Mesothelial cell of epicardium (in vitro differentiated cells): ENCODE measurements at regions not wholly inside any gene's neighbourhood (a gene's known extent, or its start where the extent isn't known, plus 50 kb on each side); places are given as distances from the start of the nearest gene placed in this dataset.

Source experiments
- DNase-seq, 2 experiments: peaks; one replicate each; pipeline ENCODE4 v3.0.0; 2021; ENCODE audit warnings: low spot score in 2 of 2; ENCODE audit not compliant: unreplicated experiment in 2 of 2
- H3K27ac Mint-ChIP-seq: 2 replicates; pipeline ENCODE4 v1.8.0; 2021; ENCODE audit warnings: mixed read lengths
- H3K27me3 Mint-ChIP-seq: 2 replicates; pipeline ENCODE4 v1.8.0; 2021; ENCODE audit warnings: low read depth, mixed read lengths
- H3K36me3 Mint-ChIP-seq: 2 replicates; pipeline ENCODE4 v1.8.0; 2021; ENCODE audit warnings: mixed read lengths
- H3K4me1 Mint-ChIP-seq: 2 replicates; pipeline ENCODE4 v1.8.0; 2021; ENCODE audit warnings: mixed read lengths
- H3K4me3 Mint-ChIP-seq: 2 replicates; pipeline ENCODE4 v1.8.0; 2021; ENCODE audit warnings: mild to moderate bottlenecking, moderate library complexity, mixed read lengths
- H3K9me3 Mint-ChIP-seq: 2 replicates; pipeline ENCODE4 v1.8.0; 2021; ENCODE audit warnings: mixed read lengths
- CTCF ChIP-seq: fragments of 200-600 bp; sonication (generic); IDR thresholded peaks from one replicate; pipeline ENCODE4 v1.5.0; 2021; ENCODE audit warnings: antibody characterized with exemption; ENCODE audit not compliant: unreplicated experiment

GRCh38 chr15:95444860-95445259 lies 885.6 kb upstream of the NR2F2 start:
- TF ChIP-seq CTCF, result no peak
- Mint-ChIP-seq H3K9me3 (peaks cover 9% of the 10 kb centered on the region), H3K36me3 (no peaks in the 10 kb centered on the region), H3K27me3 (no peaks in the 10 kb centered on the region), H3K27ac (no peak overlapping the region), H3K4me3 (no peak overlapping the region), H3K4me1 (peaks cover 2% of the 10 kb centered on the region)
- no peak for DNase-seq

- H3K27me3 Mint-ChIP-seq, result no peaks in the 10 kb centered on the region
Measured at GRCh38 chr15:95446854-95447253, 883.6 kb upstream of the NR2F2 start.

DNA sequence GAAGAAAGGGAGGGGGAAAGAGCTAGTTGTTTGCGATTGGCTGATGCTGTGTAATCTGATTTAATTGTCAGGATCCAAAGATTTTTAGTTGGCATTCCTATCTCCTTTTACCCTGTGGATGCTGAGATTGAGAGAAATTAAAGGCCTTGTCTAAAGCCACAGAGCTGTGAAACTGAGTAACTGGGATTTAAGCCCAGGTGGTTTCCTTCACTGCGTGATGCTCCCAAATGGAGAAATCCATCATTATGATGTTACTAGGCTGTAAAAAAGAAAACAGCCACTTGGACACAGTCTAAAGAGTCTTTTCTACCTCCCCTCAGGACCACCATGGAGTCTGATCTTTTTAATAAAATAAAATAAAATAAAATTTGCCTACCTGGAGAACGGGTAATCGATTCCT lies 883.0 kb upstream of the NR2F2 start:
- Mint-ChIP-seq H3K36me3 (no peaks in the 10 kb centered on the region), H3K27me3 (no peaks in the 10 kb centered on the region), H3K4me3 (no peak overlapping the region), H3K27ac (no peak overlapping the region), H3K9me3 (peaks cover 9% of the 10 kb centered on the region), H3K4me1 (peaks cover 24% of the 10 kb centered on the region)
- DNase-seq, result no peak
- no peak for TF ChIP-seq CTCF

More at GRCh38 chr15:95446854-95447253, 883.6 kb upstream of the NR2F2 start:
- Mint-ChIP-seq H3K36me3 (no peaks in the 10 kb centered on the region), H3K9me3 (peaks cover 9% of the 10 kb centered on the region), H3K4me1 (peaks cover 17% of the 10 kb centered on the region), H3K4me3 (no peak overlapping the region), H3K27ac (no peak overlapping the region)
- no peak for TF ChIP-seq CTCF
- DNase-seq, result no peak

- Mint-ChIP-seq H3K9me3 (peaks cover 3% of the 10 kb centered on the region), H3K27ac (no peak overlapping the region), H3K4me1 (peaks cover 26% of the 10 kb centered on the region), H3K36me3 (no peaks in the 10 kb centered on the region), H3K4me3 (no peak overlapping the region), H3K27me3 (no peaks in the 10 kb centered on the region)
- no peak for DNase-seq
- TF ChIP-seq CTCF, result no peak
Measured at GRCh38 chr15:95448531-95449229, 881.8 kb upstream of the NR2F2 start.

GRCh38 chr15:95449230-95449628 lies 881.3 kb upstream of the NR2F2 start:
- no peak overlapping the region for H3K27ac Mint-ChIP-seq
- no peak overlapping the region for H3K4me3 Mint-ChIP-seq
- H3K4me1 Mint-ChIP-seq, result peaks cover 31% of the 10 kb centered on the region
- peaks cover 3% of the 10 kb centered on the region for H3K9me3 Mint-ChIP-seq
- no peak for TF ChIP-seq CTCF
- no peaks in the 10 kb centered on the region for H3K27me3 Mint-ChIP-seq
- no peak for DNase-seq
- no peaks in the 10 kb centered on the region for H3K36me3 Mint-ChIP-seq
